HCT116 (cell line): ENCODE measurements at regions not wholly inside any gene's neighbourhood (a gene's known extent, or its start where the extent isn't known, plus 50 kb on each side); places are given as distances from the start of the nearest gene placed in this dataset.
"Not testable (repeated sequence)": the region's sequence is repeated elsewhere in the genome, so short reads cannot be mapped to it uniquely, and the experiment has no call there.

ENCODE experiments used
- CBX3 ChIP-seq: IDR thresholded peaks from 2 replicates; pipeline ENCODE4 v1.6.1; 2012; ENCODE audit warnings: low read depth
- JUND ChIP-seq: IDR thresholded peaks from 2 replicates; pipeline ENCODE4 v1.6.1; 2012
- POLR2A ChIP-seq: IDR thresholded peaks from 2 replicates; pipeline ENCODE4 v1.7.0; 2011; ENCODE audit warnings: borderline replicate concordance; ENCODE audit not compliant: insufficient read depth, insufficient read length; ENCODE audit errors: extremely low read depth
- POLR2AphosphoS5 ChIP-seq: IDR thresholded peaks from 2 replicates; pipeline ENCODE4 v1.6.1; 2011; ENCODE audit warnings: mild to moderate bottlenecking, low read depth, low read length, moderate library complexity
- RAD21 ChIP-seq: IDR thresholded peaks from 2 replicates; pipeline ENCODE4 v1.6.1; 2012; ENCODE audit warnings: low read depth, mild to moderate bottlenecking
- SIN3A ChIP-seq: IDR thresholded peaks from 2 replicates; pipeline ENCODE4 v1.6.1; 2012; ENCODE audit warnings: low read depth
- SP1 ChIP-seq: IDR thresholded peaks from 2 replicates; pipeline ENCODE4 v1.6.1; 2012; ENCODE audit warnings: low read depth
- SRF ChIP-seq: IDR thresholded peaks from 2 replicates; pipeline ENCODE4 v1.6.1; 2012; ENCODE audit warnings: low read depth
- TCF7L2 ChIP-seq: IDR thresholded peaks from 2 replicates; pipeline ENCODE4 v1.7.0; 2011; ENCODE audit warnings: borderline replicate concordance, inconsistent platforms; ENCODE audit not compliant: insufficient read depth, insufficient read length; ENCODE audit errors: extremely low read depth
- YY1 ChIP-seq: IDR thresholded peaks from 2 replicates; pipeline ENCODE4 v1.6.1; 2011; ENCODE audit warnings: low read length, low read depth, moderate library complexity, mild to moderate bottlenecking; ENCODE audit not compliant: insufficient replicate concordance; ENCODE audit errors: extremely low read depth
- ZNF274 ChIP-seq: fragments of 200-500 bp; sonication (Bioruptor generic); IDR thresholded peaks from 2 replicates; pipeline ENCODE4 v1.6.1; 2014; ENCODE audit warnings: mild to moderate bottlenecking, low read depth, low read length, inconsistent platforms
- TF ChIP-seq, protein P1 (sequence below), 3 experiments: fragments of 200-600 bp in 1 of 3; sonication (generic) in 1 of 3; IDR thresholded peaks in 2 of 3; conservative IDR thresholded peaks in 1 of 3; 2 replicates each; pipeline ENCODE4 v1.5.1; 2012 to 2017; ENCODE audit warnings: low read depth in 2 of 3, low read length in 2 of 3, antibody characterized with exemption in 1 of 3, borderline replicate concordance in 1 of 3, control low read depth in 1 of 3, mild to moderate bottlenecking in 1 of 3, mixed read lengths in 1 of 3, mixed run types in 1 of 3, moderate library complexity in 1 of 3; ENCODE audit not compliant: insufficient read depth in 1 of 3
- TF ChIP-seq, protein P2 (sequence below): IDR thresholded peaks from 2 replicates; pipeline ENCODE4 v1.6.1; 2012

DNA sequence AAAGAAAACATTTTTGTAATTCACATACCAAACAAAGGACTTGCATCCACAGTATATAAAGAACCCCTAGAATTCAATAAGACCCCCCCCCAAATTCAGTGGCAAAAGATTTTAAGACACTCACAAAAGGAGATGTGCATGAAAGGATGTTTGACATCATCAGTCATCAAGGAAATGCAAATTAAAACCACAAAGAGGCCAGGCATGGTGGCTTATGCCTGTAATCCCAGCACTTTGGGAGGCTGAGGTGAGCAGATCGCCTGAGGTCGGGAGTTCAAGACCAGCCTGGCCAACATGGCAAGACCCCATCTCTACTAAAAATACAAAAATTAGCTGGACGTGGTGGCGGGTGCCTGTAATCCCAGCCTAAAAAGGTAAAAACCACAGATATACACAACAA is 61.3 kb downstream of the AIPL1 start:
- not testable (repeated sequence) for TF ChIP-seq POLR2AphosphoS5, JUND, SP1, POLR2A, RAD21, CBX3, SRF, SIN3A, TCF7L2, ZNF274, YY1
- TF ChIP-seq, protein P1, sequence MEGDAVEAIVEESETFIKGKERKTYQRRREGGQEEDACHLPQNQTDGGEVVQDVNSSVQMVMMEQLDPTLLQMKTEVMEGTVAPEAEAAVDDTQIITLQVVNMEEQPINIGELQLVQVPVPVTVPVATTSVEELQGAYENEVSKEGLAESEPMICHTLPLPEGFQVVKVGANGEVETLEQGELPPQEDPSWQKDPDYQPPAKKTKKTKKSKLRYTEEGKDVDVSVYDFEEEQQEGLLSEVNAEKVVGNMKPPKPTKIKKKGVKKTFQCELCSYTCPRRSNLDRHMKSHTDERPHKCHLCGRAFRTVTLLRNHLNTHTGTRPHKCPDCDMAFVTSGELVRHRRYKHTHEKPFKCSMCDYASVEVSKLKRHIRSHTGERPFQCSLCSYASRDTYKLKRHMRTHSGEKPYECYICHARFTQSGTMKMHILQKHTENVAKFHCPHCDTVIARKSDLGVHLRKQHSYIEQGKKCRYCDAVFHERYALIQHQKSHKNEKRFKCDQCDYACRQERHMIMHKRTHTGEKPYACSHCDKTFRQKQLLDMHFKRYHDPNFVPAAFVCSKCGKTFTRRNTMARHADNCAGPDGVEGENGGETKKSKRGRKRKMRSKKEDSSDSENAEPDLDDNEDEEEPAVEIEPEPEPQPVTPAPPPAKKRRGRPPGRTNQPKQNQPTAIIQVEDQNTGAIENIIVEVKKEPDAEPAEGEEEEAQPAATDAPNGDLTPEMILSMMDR (IDR thresholded peaks at IDR 0.05 in 2 of 3, conservative IDR thresholded peaks at IDR 0.05 in 1 of 3; ENCODE audit: borderline replicate concordance in 1 of 3, insufficient read depth in 1 of 3, low read depth in 2 of 3, low read length in 2 of 3), result not testable (repeated sequence)
- TF ChIP-seq, protein P2, sequence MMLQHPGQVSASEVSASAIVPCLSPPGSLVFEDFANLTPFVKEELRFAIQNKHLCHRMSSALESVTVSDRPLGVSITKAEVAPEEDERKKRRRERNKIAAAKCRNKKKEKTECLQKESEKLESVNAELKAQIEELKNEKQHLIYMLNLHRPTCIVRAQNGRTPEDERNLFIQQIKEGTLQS, result not testable (repeated sequence)
